NCI-H1436 (cell line): ENCODE measurements at regions not wholly inside any gene's neighbourhood (a gene's known extent, or its start where the extent isn't known, plus 50 kb on each side); places are given as distances from the start of the nearest gene placed in this dataset.

Experiments used
- DNase-seq: peaks from one replicate; lab custom pipeline; 2025; lab: John Stamatoyannopoulos, UW

DNA sequence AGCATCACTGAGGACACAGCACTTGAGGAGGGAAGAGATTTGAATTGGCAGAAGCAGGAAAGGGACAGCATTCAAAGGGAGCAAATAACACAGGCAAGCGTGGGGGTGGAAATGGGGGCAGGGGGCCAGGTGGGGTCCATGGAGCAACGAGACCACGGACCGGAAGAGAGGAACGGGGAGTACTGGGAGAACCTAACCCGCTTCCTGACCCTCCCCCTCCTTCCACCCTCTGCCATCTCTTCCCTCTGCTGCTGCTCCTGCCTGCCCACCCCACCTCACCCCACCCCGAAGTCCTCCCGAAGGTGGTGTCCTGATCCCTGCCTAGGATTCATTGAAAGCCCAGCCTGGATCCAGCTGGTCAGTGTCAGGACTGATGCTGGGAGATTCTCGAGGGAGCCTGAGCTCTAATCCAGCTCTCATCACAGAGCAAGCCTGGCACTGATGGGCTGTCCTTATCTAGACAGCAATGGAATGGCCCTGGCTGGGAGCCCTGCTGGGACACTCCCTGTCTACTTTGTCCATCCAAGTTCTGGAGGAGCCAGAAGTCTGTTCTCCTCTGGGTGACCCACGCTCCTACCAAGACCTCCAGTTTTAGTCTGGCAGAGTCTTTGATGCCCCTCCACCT lies 105.0 kb downstream of the TRIM29 start:
- DNase-seq, result no peak

DNA sequence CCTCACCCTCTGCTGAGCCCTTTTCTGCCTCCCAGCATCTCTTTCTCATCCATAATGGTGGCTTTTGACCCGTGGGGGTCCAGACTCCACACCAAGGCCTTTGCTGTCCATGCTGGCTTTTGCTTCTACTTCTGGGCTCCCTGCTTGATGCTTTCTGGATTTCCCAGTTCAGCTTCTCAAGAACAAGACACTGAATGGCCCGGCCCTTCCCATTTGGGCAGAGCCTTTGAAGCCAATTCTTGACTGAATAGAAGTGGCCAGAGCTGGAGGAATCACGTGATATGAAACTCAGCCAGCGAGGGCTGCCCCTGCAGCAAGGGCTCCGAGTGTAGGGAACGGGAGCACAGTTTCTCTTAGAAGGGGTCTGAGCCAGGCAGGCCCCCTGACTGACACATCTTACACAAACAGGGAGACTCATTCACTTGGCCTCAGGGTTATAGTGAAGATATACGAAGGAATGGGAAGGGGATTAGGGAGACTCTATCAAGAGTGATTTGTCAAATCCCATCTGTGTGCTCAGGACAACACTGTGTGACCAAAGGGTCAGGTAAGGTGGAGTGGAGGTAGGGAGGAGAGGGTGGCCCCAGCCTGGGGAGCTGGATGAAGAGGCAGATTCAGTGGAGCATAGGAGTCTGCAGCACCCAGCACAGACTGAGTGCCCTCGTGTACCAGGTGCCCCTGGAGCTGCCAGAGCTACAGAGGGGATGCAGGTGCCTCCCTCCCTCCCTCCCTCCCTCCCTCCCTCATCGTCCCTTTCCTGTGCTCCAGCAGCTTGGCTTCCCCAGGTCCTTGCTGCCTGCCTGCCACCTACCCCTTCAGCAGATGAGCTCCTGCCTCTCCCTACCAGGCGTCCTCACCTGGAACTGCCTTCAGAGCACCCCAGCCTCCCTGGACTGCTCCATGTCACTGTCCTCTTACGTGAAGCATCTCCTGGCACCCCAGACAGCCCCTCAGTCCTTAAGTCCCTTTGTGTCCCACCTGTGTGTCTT lies 106.0 kb downstream of the TRIM29 start:
- DNase-seq, result no peak

DNA sequence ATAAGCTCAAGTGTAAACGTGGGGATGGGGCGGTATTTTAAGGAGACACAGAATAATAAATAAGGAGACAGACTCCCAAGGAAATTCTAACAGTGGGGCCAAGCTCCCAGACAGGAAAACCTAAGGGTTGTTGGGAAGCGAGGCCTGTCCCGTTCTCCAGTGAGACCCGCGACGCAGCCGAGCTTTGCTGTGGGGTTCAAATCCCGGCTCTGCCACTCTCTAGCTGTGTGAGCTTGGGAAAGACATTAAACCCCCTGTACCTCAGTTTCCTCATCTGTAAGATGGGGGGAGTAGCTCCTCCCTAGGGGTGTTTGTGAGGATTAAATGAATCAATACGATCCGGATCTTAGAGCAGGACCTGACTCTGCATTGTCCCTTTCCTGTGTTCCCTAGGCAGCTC lies 106.8 kb downstream of the TRIM29 start:
- no peak for DNase-seq

DNA sequence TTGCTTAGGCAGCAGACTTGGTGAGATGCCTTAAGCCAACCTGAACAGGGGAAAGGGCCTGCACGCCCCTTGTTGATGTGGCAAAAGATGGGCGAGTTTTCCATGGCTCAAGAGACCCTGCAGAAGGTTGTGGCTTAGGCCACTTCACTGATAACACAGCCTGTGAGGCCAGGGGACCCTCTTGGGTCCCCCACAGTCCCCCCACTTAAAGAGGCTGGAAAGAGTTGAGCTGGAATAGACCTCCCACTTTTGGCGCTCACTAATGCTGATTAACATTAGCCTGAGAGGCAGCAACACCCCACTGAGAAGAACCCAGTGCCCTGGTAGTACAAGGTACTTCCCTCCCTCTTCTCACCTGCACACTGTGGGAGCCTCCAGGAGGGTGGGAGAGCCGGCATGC lies 107.5 kb downstream of the TRIM29 start:
- no peak for DNase-seq

- DNase-seq, result no peak
Observed at GRCh38 chr11:120029321-120029720, 108.6 kb downstream of the TRIM29 start.

GRCh38 chr11:120028897-120029258 lies 109.0 kb downstream of the TRIM29 start:
- no peak for DNase-seq

DNA sequence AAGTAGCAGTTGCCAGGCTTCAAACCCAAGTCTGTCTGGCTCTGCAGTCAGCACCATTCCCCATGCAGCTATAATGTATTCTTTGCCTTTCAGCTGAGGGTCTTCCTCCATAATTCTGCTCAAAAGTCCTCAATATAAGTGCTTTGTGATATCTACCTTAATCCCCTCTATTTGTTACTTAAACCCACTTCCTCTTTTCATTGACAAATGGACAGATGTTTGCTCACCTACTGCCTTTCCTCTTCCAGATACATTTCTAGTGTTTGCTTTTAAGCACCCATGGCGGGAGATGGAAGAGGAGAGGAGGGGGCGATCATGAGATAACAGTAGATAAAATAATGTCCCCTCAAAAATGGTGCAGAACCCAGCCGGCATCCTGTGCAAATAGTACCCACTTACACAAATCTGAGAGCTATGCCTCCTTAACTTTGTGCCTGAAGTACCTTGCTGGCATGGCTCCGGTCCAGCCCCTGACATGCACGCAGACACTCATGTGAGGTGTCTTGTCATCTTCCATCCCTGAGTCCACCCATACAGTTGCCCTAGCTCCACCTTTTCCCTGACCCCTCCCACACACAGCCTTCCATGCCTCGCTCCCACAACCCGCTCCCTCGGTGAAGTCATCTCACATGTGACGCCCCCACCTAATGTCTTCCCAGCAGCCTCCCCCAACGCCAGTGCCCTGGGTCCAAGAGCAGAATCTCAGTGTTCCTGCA lies 109.6 kb downstream of the TRIM29 start:
- DNase-seq, result no peak

DNA sequence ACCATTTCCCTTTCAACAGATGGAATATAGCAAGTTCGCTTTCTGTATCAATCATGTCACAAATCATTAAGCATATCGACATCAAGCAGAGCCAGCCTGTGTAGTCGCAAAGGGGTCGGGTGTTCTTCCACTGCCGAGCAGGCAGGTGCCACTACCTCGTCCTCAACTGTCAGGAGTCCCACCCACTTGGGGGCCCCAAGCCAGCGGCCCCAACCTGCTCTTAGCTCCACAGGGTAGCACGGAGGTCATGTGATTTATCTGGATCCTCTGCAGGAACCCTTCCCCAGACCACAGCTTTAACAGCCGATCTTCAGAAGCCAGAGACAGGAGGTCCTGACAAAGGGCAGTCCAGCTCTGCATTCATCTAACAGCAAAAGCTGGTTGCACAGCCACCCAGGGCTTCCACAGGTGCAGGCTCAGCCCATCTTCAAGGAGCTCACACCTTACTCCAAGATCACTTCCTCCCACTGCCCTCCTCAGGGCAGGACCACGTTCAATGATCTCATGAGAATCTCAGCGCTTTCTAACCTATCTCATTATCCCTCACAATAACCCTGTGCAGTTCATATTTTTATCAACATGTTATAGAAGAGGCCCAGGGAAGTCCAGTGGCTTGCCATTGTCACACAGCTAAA lies 110.2 kb downstream of the TRIM29 start:
- DNase-seq, result no peak

DNA sequence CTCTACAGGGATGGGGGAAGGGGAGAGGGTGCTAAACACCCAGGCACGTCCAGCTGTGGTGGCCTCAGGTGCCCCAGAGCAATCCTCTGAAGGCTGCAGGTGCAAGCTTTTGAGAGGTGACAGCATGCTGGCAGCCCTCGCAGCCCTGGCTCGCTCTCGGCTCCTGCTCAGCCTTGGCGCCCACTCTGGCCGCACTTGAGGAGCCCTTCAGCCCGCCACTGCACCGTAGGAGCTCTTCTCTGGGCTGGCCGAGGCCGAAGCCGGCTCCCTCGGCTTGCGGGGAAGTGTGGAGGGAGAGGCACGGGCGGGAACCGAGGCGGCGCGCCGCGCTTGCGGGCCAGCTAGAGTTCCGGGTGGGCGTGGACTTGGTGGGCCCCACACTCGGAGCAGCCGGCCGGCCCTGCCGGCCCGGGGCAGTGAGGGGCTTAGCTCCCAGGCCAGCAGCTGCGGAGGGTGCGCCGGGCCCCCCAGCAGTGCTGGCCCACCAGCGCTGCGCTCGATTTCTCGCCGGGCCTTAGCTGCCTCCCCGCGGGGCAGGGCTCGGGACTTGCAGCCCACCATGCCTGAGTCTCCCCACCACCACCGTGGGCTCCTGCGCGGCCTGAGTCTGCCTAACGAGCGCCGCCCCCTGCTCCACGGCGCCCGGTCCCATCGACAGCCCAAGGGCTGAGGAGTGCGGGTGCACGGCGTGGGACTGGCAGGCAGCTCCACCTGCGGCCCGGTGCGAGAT lies 112.1 kb downstream of the TRIM29 start:
- DNase-seq, result no peak

DNA sequence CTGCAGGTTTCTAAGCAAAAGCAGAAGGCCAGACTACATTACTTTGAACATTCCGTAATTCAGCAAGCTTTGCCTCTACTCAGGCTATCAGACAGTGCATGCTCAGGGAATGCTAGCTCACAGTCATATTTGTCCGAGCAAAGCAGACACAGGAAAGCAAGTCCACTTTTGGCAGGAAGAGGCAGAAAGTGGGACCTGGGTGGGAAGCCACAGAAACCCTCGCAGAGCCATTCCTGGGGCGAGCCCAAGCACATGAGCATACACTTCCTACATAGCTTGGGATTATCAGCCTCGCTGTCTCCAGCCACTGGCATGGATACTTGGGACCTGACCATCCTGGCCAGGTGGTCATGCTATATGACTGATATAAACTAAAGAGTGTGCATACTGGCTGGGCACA lies 113.3 kb downstream of the TRIM29 start:
- DNase-seq, result no peak

DNA sequence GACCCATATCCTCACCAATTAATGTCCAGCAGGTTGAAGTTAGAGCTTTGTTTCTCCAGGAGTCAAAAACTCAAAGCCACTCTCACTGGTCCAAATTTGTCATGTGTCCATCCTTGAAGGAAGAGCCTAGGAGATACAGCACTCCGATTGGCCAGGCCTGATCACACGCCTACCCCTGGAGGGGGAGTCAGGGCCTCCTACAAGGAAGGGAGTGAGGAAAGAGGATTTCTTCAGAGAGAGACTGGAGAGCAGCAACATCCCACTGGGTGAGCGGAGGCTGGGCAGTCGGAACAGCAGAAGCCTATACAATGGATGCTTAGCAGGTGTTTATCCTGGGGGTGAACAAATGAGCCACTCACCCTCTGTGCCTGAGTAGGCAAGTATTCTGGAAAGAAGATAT lies 113.9 kb downstream of the TRIM29 start:
- DNase-seq, result no peak

DNA sequence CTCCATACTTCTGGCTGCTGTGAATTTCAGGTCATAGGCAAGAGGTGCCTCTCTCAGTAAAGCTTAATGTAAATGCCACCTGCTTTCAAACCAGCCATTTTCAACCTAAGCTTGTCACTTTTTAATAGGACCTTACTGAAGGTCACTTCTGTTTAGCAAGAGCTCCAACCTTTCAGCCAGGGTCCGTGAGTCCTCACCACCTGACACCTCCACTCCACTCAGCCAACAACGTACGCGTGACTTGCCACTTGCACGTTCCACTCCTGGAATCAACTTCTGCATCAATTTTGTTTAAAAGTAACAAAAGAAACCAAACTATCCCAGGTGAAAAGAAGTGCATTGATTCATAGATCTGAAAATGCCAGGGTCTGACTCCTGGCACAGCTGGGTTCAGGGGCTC lies 114.4 kb downstream of the TRIM29 start:
- DNase-seq, result no peak

GRCh38 chr11:120023120-120023519 lies 114.8 kb downstream of the TRIM29 start:
- DNase-seq, result no peak

GRCh38 chr11:120022617-120023016 lies 115.3 kb downstream of the TRIM29 start:
- DNase-seq, result no peak

- DNase-seq, result no peak
Observed at GRCh38 chr11:120021978-120022377, 115.9 kb downstream of the TRIM29 start.

DNA sequence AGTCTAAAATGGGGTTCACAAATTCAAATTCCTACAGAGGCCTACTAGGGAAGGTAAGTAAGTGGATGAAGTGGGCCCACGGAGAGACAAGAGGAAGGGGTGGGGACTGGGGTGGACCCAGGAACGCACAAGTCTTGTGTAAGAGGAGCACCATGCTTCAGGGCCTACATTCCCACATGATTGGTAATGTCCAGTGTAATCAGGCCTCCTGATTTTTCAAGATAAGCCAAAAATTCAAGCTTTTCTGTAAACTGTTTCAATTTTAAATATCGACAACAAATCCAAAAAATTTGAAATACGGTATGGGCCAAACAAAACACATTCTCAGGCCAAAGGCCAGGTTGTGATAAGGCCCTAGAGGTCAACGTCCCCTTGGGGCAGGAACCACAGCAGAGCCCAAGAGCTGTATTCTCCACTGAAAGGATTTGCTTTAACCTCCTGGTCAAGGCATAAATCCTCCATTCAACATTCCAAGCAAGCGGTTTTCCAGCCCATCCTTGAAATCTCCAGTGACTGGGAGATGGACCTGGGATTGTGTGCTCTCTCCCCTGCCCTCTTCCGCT lies 116.4 kb downstream of the TRIM29 start:
- DNase-seq, result no peak

GRCh38 chr11:120020981-120021380 lies 116.9 kb downstream of the TRIM29 start:
- no peak for DNase-seq

DNA sequence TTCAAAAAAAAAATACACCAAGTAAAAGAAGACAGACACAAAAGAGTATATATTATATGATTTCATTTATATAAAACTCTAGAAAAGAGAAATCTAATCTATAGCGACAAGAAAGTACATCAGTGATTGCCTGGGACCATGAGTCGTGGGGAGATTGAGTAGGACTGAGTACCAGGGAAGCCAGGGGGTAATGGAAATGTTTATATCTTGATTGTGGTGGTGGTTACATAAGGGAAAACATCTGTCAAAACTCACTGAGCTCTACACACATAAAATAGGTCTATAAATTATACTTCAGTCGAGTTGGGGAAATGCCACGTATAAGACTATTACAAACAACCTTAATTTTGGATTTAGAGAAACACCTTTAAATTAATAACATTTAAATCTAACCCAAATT lies 117.4 kb downstream of the TRIM29 start:
- no peak for DNase-seq

DNA sequence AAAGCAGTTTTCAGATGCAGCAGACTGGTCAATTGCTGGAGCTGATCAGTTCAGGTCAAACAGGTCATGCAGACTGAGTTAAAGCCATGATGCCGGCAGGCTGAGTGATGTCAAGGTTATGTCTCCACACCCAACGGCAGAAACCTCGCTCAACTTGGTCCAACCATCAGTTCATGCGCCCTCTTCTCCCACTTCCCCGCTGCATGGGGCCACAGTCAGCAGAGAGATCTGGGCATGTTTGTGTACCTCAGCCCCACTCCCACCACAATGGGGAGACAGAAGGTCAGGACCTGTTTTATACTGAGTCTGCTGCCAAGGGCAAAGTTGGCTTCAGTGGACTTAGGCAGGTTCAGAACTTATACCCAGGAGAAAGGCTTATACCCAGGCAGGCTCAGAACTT lies 118.7 kb downstream of the TRIM29 start:
- DNase-seq, result no peak

DNA sequence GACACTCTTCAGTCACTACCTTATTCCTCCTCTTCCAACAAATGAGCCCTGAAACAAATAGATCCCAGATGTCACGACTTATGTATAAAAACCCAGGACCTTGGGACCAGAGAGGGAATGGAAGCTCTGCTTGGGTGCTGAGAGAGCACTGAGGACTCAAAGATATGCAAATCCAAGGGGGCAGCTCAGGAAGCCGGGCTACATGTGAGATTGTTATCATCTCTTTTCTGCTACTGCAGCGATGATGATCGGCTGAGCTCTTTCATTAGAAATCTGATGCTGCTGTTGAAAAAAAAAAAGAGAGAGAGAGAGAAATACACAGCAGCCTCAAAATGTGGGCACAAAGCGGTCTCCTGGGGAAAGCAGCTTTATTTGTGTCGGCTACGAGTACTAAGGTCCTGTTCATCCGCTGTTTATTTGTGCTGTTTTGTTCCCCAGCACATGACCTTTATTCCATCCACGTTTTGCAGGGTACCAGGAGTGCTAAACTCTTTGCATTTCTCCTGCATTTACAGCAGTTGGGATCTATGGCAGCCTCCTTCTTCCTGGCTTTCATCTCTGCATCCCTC lies 120.2 kb downstream of the TRIM29 start:
- peak; percentile 44 for DNase-seq
